Hepatocyte (in vitro differentiated cells): ENCODE measurements at regions not wholly inside any gene's neighbourhood (a gene's known extent, or its start where the extent isn't known, plus 50 kb on each side); places are given as distances from the start of the nearest gene placed in this dataset.

Experiments
- EZH2 ChIP-seq: fragments of 200-600 bp; sonication (generic); IDR thresholded peaks from 2 replicates; pipeline ENCODE4 v1.6.1; 2016; ENCODE audit warnings: antibody characterized with exemption, mild to moderate bottlenecking, borderline replicate concordance
- TF ChIP-seq, protein P1 (sequence below): fragments of 200-600 bp; sonication (generic); IDR thresholded peaks from 2 replicates; pipeline ENCODE4 v1.5.1; 2016; ENCODE audit warnings: antibody characterized with exemption, mild to moderate bottlenecking; ENCODE audit not compliant: poor library complexity

DNA sequence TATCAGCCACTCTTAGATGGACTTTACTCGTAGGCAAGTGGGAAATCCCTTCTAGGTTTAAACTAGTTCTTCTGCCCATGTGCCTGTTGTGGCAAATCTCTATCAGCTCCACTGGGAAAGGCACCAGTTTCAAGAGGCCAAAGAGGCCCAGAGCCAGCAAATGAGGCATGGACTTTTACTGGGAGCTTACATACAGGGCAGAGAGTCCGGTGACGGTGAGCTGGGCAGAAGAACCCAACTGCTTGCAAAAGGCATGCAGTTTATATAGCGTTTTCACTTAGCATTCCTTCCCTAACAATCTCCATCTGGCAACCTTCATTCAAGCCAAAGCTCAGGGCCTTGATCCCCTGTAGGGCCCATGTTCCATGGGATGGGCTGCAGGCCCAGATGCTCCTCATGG lies 93.0 kb upstream of the C3orf80 start:
- TF ChIP-seq, protein P1, sequence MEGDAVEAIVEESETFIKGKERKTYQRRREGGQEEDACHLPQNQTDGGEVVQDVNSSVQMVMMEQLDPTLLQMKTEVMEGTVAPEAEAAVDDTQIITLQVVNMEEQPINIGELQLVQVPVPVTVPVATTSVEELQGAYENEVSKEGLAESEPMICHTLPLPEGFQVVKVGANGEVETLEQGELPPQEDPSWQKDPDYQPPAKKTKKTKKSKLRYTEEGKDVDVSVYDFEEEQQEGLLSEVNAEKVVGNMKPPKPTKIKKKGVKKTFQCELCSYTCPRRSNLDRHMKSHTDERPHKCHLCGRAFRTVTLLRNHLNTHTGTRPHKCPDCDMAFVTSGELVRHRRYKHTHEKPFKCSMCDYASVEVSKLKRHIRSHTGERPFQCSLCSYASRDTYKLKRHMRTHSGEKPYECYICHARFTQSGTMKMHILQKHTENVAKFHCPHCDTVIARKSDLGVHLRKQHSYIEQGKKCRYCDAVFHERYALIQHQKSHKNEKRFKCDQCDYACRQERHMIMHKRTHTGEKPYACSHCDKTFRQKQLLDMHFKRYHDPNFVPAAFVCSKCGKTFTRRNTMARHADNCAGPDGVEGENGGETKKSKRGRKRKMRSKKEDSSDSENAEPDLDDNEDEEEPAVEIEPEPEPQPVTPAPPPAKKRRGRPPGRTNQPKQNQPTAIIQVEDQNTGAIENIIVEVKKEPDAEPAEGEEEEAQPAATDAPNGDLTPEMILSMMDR: no peak
- TF ChIP-seq EZH2: no peak
